GM12874 (cell line): ENCODE measurements at regions not wholly inside any gene's neighbourhood (a gene's known extent, or its start where the extent isn't known, plus 50 kb on each side); places are given as distances from the start of the nearest gene placed in this dataset.

Experiments
- TF ChIP-seq, protein P1 (sequence below): IDR thresholded peaks from 2 replicates; pipeline ENCODE4 v1.5.1; 2011; ENCODE audit warnings: low read depth, mild to moderate bottlenecking, control low read depth, low read length, moderate library complexity; ENCODE audit not compliant: insufficient read depth

GRCh38 chr3:16811950-16812349, 72.8 kb upstream of the PLCL2 start:
- TF ChIP-seq, protein P1, sequence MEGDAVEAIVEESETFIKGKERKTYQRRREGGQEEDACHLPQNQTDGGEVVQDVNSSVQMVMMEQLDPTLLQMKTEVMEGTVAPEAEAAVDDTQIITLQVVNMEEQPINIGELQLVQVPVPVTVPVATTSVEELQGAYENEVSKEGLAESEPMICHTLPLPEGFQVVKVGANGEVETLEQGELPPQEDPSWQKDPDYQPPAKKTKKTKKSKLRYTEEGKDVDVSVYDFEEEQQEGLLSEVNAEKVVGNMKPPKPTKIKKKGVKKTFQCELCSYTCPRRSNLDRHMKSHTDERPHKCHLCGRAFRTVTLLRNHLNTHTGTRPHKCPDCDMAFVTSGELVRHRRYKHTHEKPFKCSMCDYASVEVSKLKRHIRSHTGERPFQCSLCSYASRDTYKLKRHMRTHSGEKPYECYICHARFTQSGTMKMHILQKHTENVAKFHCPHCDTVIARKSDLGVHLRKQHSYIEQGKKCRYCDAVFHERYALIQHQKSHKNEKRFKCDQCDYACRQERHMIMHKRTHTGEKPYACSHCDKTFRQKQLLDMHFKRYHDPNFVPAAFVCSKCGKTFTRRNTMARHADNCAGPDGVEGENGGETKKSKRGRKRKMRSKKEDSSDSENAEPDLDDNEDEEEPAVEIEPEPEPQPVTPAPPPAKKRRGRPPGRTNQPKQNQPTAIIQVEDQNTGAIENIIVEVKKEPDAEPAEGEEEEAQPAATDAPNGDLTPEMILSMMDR: no peak

GRCh38 chr3:16813336-16813735, 71.4 kb upstream of the PLCL2 start:
- TF ChIP-seq, protein P1: no peak

DNA sequence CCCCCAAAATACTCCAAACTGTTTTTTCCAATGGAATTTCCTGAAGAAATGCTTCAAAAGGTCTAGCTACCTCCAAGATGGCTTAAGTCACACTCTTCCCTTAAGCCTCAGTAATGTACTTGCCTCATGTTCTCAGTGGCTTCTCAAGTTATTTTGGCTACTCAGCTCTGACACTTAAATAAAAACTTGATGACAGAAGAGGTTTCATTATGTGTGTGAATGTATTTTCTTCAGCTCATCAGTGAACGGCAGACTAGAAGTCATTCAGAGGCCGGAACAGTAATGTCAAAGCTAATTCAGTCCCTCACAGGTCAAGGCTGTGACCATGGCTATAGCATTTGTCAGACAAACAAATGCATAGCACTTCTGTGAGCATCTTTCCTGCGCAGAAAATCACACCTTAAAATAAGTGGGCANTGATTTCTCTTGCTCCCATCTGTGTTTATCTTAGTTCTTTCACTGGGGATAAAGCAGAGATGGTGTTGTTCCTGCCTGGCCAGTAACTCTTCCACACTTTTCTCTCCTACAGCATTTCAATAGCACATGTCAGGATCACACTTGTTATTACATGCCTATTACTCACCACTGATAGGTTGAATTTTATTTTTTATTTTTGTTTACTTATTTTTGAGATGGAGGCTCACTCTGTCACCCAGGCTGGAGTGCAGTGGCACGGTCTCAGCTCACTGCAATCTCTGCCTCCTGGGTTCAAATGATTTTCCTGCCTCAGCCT, 68.5 kb upstream of the PLCL2 start:
- TF ChIP-seq, protein P1: no peak

GRCh38 chr3:16817197-16817596, 67.6 kb upstream of the PLCL2 start:
- TF ChIP-seq, protein P1: no peak

- TF ChIP-seq, protein P1: no peak
Measured at GRCh38 chr3:16818194-16818593, 66.6 kb upstream of the PLCL2 start.

DNA sequence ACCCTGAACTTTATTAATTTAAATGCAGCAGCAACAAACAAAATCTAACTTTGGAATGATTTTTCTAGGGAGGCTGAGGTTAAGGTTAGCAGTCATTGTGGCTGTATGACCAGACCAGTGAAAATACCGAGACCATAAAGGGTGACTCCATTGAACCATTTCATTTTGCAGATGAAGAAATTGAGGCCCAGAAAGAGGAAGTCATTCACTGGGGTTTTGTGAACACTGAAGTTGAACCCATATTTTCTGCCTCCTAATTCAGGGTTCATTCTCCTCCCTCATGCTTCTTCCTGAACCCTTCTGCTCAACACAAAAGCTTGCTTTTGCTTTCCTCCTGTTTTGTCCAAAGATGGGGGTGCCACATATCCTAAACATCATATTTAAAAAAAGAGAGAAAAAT, 65.8 kb upstream of the PLCL2 start:
- TF ChIP-seq, protein P1: no peak

GRCh38 chr3:16820485-16820884, 64.3 kb upstream of the PLCL2 start:
- TF ChIP-seq, protein P1: no peak
